SK-N-SH (cell line): ENCODE measurements at regions not wholly inside any gene's neighbourhood (a gene's known extent, or its start where the extent isn't known, plus 50 kb on each side); places are given as distances from the start of the nearest gene placed in this dataset.

Experiments used
- CTCF ChIA-PET: fragments of 300-600, 350-600 bp; formaldehyde crosslinking; extraction: SDS; loops from one replicate; lab custom pipeline; 2021; lab: Yijun Ruan, JAX
- POLR2A ChIA-PET: fragments of 350-600 bp; sonication (Branson Sonifier 250); formaldehyde crosslinking; extraction: SDS; loops from one replicate; lab custom pipeline; 2020; ENCODE audit warnings: antibody characterized with exemption, inconsistent platforms; lab: Yijun Ruan, JAX
- DNase-seq: peaks from one replicate; pipeline ENCODE4 v3.0.0; 2012
- H2AFZ ChIP-seq: fragments of 200-600 bp; sonication (generic); 2 replicates; pipeline ENCODE4 v1.8.1; 2016; ENCODE audit warnings: antibody characterized with exemption, mild to moderate bottlenecking, low read depth
- H3F3A ChIP-seq: fragments of 200-600 bp; sonication (generic); replicated peaks from 2 replicates; pipeline ENCODE3; 2016; ENCODE audit warnings: antibody characterized with exemption, mild to moderate bottlenecking; ENCODE audit not compliant: insufficient read depth
- H3K27ac ChIP-seq, 2 experiments: fragments of 200-500 bp in 1 of 2; fragments of 200-600 bp in 1 of 2; sonication (Bioruptor generic) in 1 of 2; sonication (generic), shearing (Covaris generic) in 1 of 2; 2 replicates each; pipeline versions ENCODE4 v1.5.1 to v1.6.1; 2014 to 2016; ENCODE audit warnings: low read depth in 2 of 2, inconsistent platforms in 1 of 2, low read length in 1 of 2, mild to moderate bottlenecking in 1 of 2, mixed read lengths in 1 of 2
- H3K27me3 ChIP-seq: fragments of 200-600 bp; sonication (generic), shearing (Covaris generic); 2 replicates; pipeline ENCODE4 v1.6.1; 2016; ENCODE audit warnings: mixed run types; ENCODE audit not compliant: insufficient read depth
- H3K36me3 ChIP-seq, 2 experiments: fragments of 200-500 bp in 1 of 2; fragments of 200-600 bp in 1 of 2; sonication (Bioruptor generic) in 1 of 2; sonication (generic) in 1 of 2; replicated peaks in 1 of 2; 2 replicates each; pipeline versions ENCODE3 to v1.5.1; 2014 to 2016; ENCODE audit warnings: low read length in 1 of 2, mild to moderate bottlenecking in 1 of 2; ENCODE audit not compliant: insufficient read depth in 2 of 2, control insufficient read depth in 1 of 2
- H3K4me1 ChIP-seq, 2 experiments: fragments of 200-500 bp in 1 of 2; fragments of 200-600 bp in 1 of 2; sonication (Bioruptor generic) in 1 of 2; sonication (generic), shearing (Covaris generic) in 1 of 2; 2 replicates each; pipeline versions ENCODE4 v1.5.1 to v1.6.1; 2014 to 2016; ENCODE audit warnings: low read depth in 1 of 2, low read length in 1 of 2, mixed run types in 1 of 2; ENCODE audit not compliant: insufficient read depth in 2 of 2, control insufficient read depth in 1 of 2
- H3K4me2 ChIP-seq: fragments of 200-600 bp; sonication (generic), shearing (Covaris generic); 2 replicates; pipeline ENCODE4 v1.6.1; 2017; ENCODE audit warnings: mixed run types
- H3K4me3 ChIP-seq, 2 experiments: fragments of 200-500 bp in 1 of 2; fragments of 200-600 bp in 1 of 2; sonication (Bioruptor generic) in 1 of 2; sonication (generic), shearing (Covaris generic) in 1 of 2; 2 replicates each; pipeline versions ENCODE4 v1.5.1 to v1.8.1; 2014 to 2016; ENCODE audit warnings: low read depth in 2 of 2, inconsistent platforms in 1 of 2, low read length in 1 of 2, mild to moderate bottlenecking in 1 of 2, mixed read lengths in 1 of 2, moderate library complexity in 1 of 2
- H3K79me2 ChIP-seq: fragments of 200-600 bp; sonication (generic); 2 replicates; pipeline ENCODE4 v1.8.1; 2017; ENCODE audit warnings: mild to moderate bottlenecking; ENCODE audit not compliant: insufficient read depth
- H3K9ac ChIP-seq: fragments of 200-600 bp; sonication (generic); 2 replicates; pipeline ENCODE4 v1.6.1; 2017; ENCODE audit warnings: mixed run types
- H3K9me2 ChIP-seq: fragments of 200-600 bp; sonication (generic); 2 replicates; pipeline ENCODE4 v1.6.1; 2017; ENCODE audit warnings: mixed run types
- H3K9me3 ChIP-seq: fragments of 200-600 bp; sonication (generic); 2 replicates; pipeline ENCODE4 v1.6.1; 2017; ENCODE audit warnings: mixed run types, mild to moderate bottlenecking, moderate library complexity
- H4K20me1 ChIP-seq: fragments of 200-600 bp; sonication (generic); 2 replicates; pipeline ENCODE4 v1.6.1; 2017; ENCODE audit warnings: mild to moderate bottlenecking, mixed run types; ENCODE audit not compliant: insufficient read depth
- ELF1 ChIP-seq: IDR thresholded peaks from 2 replicates; pipeline ENCODE4 v1.4.0; 2012
- EP300 ChIP-seq, 2 experiments: IDR thresholded peaks; 2 replicates each; pipeline versions ENCODE4 v1.4.0 to v1.6.1; 2012; ENCODE audit warnings: borderline replicate concordance in 1 of 2, low read depth in 1 of 2, low read length in 1 of 2
- EZH2phosphoT487 ChIP-seq: fragments of 200-600 bp; sonication (generic); IDR thresholded peaks from 2 replicates; pipeline ENCODE4 v1.6.1; 2017; ENCODE audit warnings: low read depth, mixed run types, mild to moderate bottlenecking, antibody characterized with exemption, moderate library complexity, borderline replicate concordance
- FOXM1 ChIP-seq: IDR thresholded peaks from 2 replicates; pipeline ENCODE4 v1.4.0; 2012; ENCODE audit warnings: low read depth, mild to moderate bottlenecking
- GABPA ChIP-seq: IDR thresholded peaks from 2 replicates; pipeline ENCODE4 v1.4.0; 2012; ENCODE audit warnings: low read depth, mild to moderate bottlenecking
- GATA2 ChIP-seq: sonication (generic); formaldehyde crosslinking; IDR thresholded peaks from 2 replicates; pipeline ENCODE4 v1.5.0; 2020; ENCODE audit warnings: mild to moderate bottlenecking, missing genetic modification reagents
- MEF2A ChIP-seq: IDR thresholded peaks from 2 replicates; pipeline ENCODE4 v1.4.0; 2012; ENCODE audit warnings: low read depth, borderline replicate concordance
- NRF1 ChIP-seq: IDR thresholded peaks from 2 replicates; pipeline ENCODE4 v1.6.1; 2012; ENCODE audit warnings: low read depth, mild to moderate bottlenecking, low read length
- POLR2AphosphoS5 ChIP-seq: IDR thresholded peaks from 2 replicates; pipeline ENCODE4 v1.6.1; 2012; ENCODE audit warnings: low read depth, low read length
- RCOR1 ChIP-seq: fragments of 150-350 bp; IDR thresholded peaks from 2 replicates; pipeline ENCODE4 v1.6.1; 2017; ENCODE audit warnings: antibody characterized with exemption, low read length
- SIN3A ChIP-seq: IDR thresholded peaks from 2 replicates; pipeline ENCODE4 v1.6.1; 2012; ENCODE audit warnings: low read depth, mild to moderate bottlenecking, low read length, moderate library complexity, borderline replicate concordance
- TCF12 ChIP-seq: IDR thresholded peaks from 2 replicates; pipeline ENCODE4 v1.4.0; 2012
- TEAD4 ChIP-seq: IDR thresholded peaks from 2 replicates; pipeline ENCODE4 v1.4.0; 2012; ENCODE audit warnings: mild to moderate bottlenecking, borderline replicate concordance; ENCODE audit not compliant: insufficient read depth
- WGBS: methylation state at CpG from one replicate; pipeline ENCODE4 v1.1.6; 2017; ENCODE audit warnings: low lambda C conversion rate; 5-methylcytosine and 5-hydroxymethylcytosine counted together
- TF ChIP-seq, protein P1 (sequence below): fragments of 150-350 bp; IDR thresholded peaks from 2 replicates; pipeline ENCODE4 v1.6.1; 2017; ENCODE audit warnings: antibody characterized with exemption, low read length, low read depth, borderline replicate concordance
- TF ChIP-seq, protein P2 (sequence below): IDR thresholded peaks from 2 replicates; pipeline ENCODE4 v1.4.0; 2012; ENCODE audit warnings: low read depth, borderline replicate concordance
- TF ChIP-seq, protein P3 (sequence below): IDR thresholded peaks from 2 replicates; pipeline ENCODE4 v1.4.0; 2012; ENCODE audit warnings: low read depth, borderline replicate concordance
- TF ChIP-seq, protein P4 (sequence below): fragments of 150-350 bp; IDR thresholded peaks from 2 replicates; pipeline ENCODE4 v1.6.1; 2016; ENCODE audit warnings: mild to moderate bottlenecking, low read depth, low read length

DNA sequence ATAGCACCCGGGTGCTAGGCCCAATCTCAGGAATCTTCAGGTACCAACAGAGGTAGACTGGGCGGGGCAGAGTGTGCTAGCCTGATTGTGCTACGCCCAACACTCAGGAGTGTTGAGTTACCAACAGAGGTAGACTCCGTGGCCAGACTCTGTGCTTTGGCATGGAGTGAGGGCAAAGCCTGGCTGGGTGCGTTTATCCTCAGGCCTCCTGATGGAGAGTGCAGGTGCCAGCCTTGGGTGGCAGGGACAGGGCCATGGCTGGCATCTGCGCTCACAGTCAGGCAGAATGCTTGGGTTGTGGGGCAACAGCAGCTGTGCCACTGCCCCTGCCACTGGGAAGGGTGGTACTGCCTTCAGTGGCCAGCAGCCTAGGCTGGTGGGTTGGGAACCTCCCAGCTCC, 111.6 kb downstream of the NEUROD6 start:
- Histone ChIP-seq H3K79me2 (no peaks in the 10 kb centered on the region), H3K9ac (no peak overlapping the region), H3K4me2 (no peak overlapping the region), H3K4me3 (no peak overlapping the region), H3K27me3 (peaks cover 7% of the 10 kb centered on the region; the same call in 1 of the 2 replicates), H3F3A (no peaks in the 10 kb centered on the region), H3K27ac (no peak overlapping the region), H3K9me3 (no peaks in the 10 kb centered on the region), H3K9me2 (no peaks in the 10 kb centered on the region)
- 6% methylated on average over 6 of the region's 6 CpGs for WGBS
- POLR2A ChIA-PET = no interaction called here
- CTCF ChIA-PET = interaction anchor here (1.1 kb wide), 1 partner anchor 36 kb away, joined by 6 read pairs; no protein-coding TSS in a partner anchor
- TF ChIP-seq ELF1 = no peak
- no peak for TF ChIP-seq RCOR1
- no peak for TF ChIP-seq MEF2A
- no peak for TF ChIP-seq TCF12
- TF ChIP-seq POLR2AphosphoS5 = no peak
- TF ChIP-seq, protein P1, sequence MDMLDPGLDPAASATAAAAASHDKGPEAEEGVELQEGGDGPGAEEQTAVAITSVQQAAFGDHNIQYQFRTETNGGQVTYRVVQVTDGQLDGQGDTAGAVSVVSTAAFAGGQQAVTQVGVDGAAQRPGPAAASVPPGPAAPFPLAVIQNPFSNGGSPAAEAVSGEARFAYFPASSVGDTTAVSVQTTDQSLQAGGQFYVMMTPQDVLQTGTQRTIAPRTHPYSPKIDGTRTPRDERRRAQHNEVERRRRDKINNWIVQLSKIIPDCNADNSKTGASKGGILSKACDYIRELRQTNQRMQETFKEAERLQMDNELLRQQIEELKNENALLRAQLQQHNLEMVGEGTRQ = no peak
- TF ChIP-seq, protein P2, sequence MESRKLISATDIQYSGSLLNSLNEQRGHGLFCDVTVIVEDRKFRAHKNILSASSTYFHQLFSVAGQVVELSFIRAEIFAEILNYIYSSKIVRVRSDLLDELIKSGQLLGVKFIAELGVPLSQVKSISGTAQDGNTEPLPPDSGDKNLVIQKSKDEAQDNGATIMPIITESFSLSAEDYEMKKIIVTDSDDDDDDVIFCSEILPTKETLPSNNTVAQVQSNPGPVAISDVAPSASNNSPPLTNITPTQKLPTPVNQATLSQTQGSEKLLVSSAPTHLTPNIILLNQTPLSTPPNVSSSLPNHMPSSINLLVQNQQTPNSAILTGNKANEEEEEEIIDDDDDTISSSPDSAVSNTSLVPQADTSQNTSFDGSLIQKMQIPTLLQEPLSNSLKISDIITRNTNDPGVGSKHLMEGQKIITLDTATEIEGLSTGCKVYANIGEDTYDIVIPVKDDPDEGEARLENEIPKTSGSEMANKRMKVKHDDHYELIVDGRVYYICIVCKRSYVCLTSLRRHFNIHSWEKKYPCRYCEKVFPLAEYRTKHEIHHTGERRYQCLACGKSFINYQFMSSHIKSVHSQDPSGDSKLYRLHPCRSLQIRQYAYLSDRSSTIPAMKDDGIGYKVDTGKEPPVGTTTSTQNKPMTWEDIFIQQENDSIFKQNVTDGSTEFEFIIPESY = no peak
- TF ChIP-seq EP300 (IDR thresholded peaks at IDR 0.05; ENCODE audit: borderline replicate concordance in 1 of 2, low read depth in 1 of 2, low read length in 1 of 2) = no peak
- no peak for TF ChIP-seq SIN3A
- TF ChIP-seq, protein P3, sequence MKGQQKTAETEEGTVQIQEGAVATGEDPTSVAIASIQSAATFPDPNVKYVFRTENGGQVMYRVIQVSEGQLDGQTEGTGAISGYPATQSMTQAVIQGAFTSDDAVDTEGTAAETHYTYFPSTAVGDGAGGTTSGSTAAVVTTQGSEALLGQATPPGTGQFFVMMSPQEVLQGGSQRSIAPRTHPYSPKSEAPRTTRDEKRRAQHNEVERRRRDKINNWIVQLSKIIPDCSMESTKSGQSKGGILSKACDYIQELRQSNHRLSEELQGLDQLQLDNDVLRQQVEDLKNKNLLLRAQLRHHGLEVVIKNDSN = no peak
- TF ChIP-seq NRF1 = no peak
- no peak for TF ChIP-seq EZH2phosphoT487
- TF ChIP-seq FOXM1 = no peak
- TF ChIP-seq GATA2 = no peak
- TF ChIP-seq GABPA = no peak
- TF ChIP-seq, protein P4, sequence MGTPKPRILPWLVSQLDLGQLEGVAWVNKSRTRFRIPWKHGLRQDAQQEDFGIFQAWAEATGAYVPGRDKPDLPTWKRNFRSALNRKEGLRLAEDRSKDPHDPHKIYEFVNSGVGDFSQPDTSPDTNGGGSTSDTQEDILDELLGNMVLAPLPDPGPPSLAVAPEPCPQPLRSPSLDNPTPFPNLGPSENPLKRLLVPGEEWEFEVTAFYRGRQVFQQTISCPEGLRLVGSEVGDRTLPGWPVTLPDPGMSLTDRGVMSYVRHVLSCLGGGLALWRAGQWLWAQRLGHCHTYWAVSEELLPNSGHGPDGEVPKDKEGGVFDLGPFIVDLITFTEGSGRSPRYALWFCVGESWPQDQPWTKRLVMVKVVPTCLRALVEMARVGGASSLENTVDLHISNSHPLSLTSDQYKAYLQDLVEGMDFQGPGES = no peak
- no peak for TF ChIP-seq TEAD4
- TF ChIP-seq, all 33 proteins: peak for 0
- Histone ChIP-seq H2AFZ (no peak overlapping the region), H3K4me1 (no peaks in the 10 kb centered on the region), H3K36me3 (no peaks in the 10 kb centered on the region), H4K20me1 (no peaks in the 10 kb centered on the region)
- no peak for DNase-seq
